ENCODE measurements at regions not wholly inside any gene's neighbourhood (a gene's known extent, or its start where the extent isn't known, plus 50 kb on each side); places are given as distances from the start of the nearest gene placed in this dataset.

DNA sequence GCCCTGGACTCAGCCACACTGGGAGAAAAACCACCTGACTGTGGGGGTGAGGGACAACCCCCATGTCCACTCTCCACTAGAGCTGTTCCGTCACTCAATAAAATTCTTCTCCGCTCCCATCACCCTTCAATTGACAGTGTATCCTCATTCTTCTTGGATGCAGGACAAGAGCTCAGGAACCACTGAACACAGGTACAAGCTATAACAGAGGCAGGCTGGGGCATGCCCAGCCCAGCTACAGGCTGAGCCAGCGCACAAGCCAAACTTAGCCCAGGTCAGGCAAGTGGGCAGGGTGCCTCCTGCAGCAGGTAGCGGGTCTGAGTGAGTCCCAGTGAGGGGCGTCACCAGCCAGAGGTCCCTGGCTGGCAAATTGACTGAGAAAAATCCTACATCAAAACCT is 183.4 kb downstream of the HINT1 start:
- TF ChIP-seq, protein P1, sequence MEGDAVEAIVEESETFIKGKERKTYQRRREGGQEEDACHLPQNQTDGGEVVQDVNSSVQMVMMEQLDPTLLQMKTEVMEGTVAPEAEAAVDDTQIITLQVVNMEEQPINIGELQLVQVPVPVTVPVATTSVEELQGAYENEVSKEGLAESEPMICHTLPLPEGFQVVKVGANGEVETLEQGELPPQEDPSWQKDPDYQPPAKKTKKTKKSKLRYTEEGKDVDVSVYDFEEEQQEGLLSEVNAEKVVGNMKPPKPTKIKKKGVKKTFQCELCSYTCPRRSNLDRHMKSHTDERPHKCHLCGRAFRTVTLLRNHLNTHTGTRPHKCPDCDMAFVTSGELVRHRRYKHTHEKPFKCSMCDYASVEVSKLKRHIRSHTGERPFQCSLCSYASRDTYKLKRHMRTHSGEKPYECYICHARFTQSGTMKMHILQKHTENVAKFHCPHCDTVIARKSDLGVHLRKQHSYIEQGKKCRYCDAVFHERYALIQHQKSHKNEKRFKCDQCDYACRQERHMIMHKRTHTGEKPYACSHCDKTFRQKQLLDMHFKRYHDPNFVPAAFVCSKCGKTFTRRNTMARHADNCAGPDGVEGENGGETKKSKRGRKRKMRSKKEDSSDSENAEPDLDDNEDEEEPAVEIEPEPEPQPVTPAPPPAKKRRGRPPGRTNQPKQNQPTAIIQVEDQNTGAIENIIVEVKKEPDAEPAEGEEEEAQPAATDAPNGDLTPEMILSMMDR (conservative IDR thresholded peaks at IDR 0.05; ENCODE audit: low read length): no peak
- no peak for TF ChIP-seq EZH2phosphoT487 (IDR thresholded peaks at IDR 0.05; ENCODE audit: borderline replicate concordance)
- no peak overlapping the region for H3K4me2 ChIP-seq (ENCODE audit: low read depth, low read length, poor library complexity, severe bottlenecking)

DNA sequence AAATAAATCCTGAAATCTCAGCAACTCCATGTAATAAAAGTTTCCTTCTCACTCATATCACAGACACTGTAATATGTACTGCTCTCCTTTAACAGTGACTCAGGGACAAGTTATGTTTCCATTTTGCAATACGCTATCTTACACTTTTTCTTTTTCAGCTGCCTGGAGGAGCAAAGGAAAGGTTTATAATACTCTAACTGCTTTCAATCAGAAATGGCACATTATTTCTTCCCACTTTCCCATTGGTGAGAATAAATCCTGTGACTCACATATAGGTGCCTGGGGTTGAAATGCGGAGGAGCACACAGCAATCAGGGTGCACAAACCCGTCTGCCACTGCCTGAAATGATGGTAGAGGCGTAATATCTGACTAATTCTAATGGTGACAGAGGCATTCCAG is 186.6 kb downstream of the HINT1 start:
- H3K4me1 ChIP-seq (ENCODE audit: insufficient read depth, low read length, poor library complexity, severe bottlenecking): no peaks in the 10 kb centered on the region
- no peak overlapping the region for H3K9ac ChIP-seq (ENCODE audit: low read depth, low read length, poor library complexity, severe bottlenecking)
- TF ChIP-seq EZH2phosphoT487 (IDR thresholded peaks at IDR 0.05; ENCODE audit: borderline replicate concordance): no peak
- TF ChIP-seq, protein P1 (conservative IDR thresholded peaks at IDR 0.05; ENCODE audit: low read length): no peak
- no peak overlapping the region for H3K4me2 ChIP-seq (ENCODE audit: low read depth, low read length, poor library complexity, severe bottlenecking)
- H3K9me2 ChIP-seq (replicated peaks; ENCODE audit: low read depth, low read length): no peaks in the 10 kb centered on the region
- no peaks in the 10 kb centered on the region for H3K36me3 ChIP-seq (ENCODE audit: insufficient read depth, low read length)
- H3K4me3 ChIP-seq (ENCODE audit: low read length, poor library complexity, severe bottlenecking): no peak overlapping the region
- H4K20me1 ChIP-seq (ENCODE audit: insufficient read depth, low read length, poor library complexity, severe bottlenecking): no peaks in the 10 kb centered on the region
- H2AFZ ChIP-seq (ENCODE audit: low read length): no peak overlapping the region
- no peaks in the 10 kb centered on the region for H3F3A ChIP-seq (ENCODE audit: low read depth)
- no peaks in the 10 kb centered on the region for H3K27me3 ChIP-seq (ENCODE audit: insufficient read depth, low read length, poor library complexity, severe bottlenecking)
- H3K9me3 ChIP-seq (ENCODE audit: insufficient read depth, low read depth, low read length): no peaks in the 10 kb centered on the region
- no peaks in the 10 kb centered on the region for H3K79me2 ChIP-seq (ENCODE audit: insufficient read depth, low read length)

More for the DNA sequence above, 183.4 kb downstream of the HINT1 start:
- Histone ChIP-seq H3K27me3 (ENCODE audit: insufficient read depth, low read length, poor library complexity, severe bottlenecking) (no peaks in the 10 kb centered on the region), H4K20me1 (ENCODE audit: insufficient read depth, low read length, poor library complexity, severe bottlenecking) (no peaks in the 10 kb centered on the region), H2AFZ (ENCODE audit: low read length) (no peak overlapping the region), H3K4me3 (ENCODE audit: low read length, poor library complexity, severe bottlenecking) (no peak overlapping the region), H3F3A (ENCODE audit: low read depth) (no peaks in the 10 kb centered on the region), H3K9ac (ENCODE audit: low read depth, low read length, poor library complexity, severe bottlenecking) (no peak overlapping the region), H3K9me2 (replicated peaks; ENCODE audit: low read depth, low read length) (no peaks in the 10 kb centered on the region), H3K79me2 (ENCODE audit: insufficient read depth, low read length) (no peaks in the 10 kb centered on the region), H3K9me3 (ENCODE audit: insufficient read depth, low read depth, low read length) (no peaks in the 10 kb centered on the region), H3K4me1 (ENCODE audit: insufficient read depth, low read length, poor library complexity, severe bottlenecking) (no peaks in the 10 kb centered on the region), H3K36me3 (ENCODE audit: insufficient read depth, low read length) (no peaks in the 10 kb centered on the region)

DNA sequence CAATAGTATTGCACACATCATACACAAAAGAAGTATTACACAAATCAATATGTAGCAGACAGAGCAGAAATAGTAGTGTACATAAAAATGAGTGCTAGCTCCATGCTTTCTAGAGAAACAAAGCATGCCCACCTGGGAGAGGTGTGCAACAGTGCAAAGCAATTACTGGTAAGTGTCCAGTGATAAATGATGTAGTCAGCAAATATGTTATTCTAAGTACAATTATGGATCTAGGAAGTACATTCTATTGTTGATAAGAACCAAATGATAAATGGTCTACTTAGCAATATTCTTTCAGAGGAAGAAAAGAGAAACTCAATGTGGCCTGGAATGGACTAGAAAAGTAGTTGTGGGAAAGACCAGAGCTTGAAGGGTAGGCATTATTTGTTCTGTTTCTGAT is 188.6 kb downstream of the HINT1 start:
- Histone ChIP-seq H3K36me3 (ENCODE audit: insufficient read depth, low read length) (no peaks in the 10 kb centered on the region), H3K9ac (ENCODE audit: low read depth, low read length, poor library complexity, severe bottlenecking) (no peak overlapping the region), H3K9me3 (ENCODE audit: insufficient read depth, low read depth, low read length) (no peaks in the 10 kb centered on the region), H3K79me2 (ENCODE audit: insufficient read depth, low read length) (no peaks in the 10 kb centered on the region), H3K4me3 (ENCODE audit: low read length, poor library complexity, severe bottlenecking) (no peak overlapping the region), H3K4me1 (ENCODE audit: insufficient read depth, low read length, poor library complexity, severe bottlenecking) (no peaks in the 10 kb centered on the region), H3K27me3 (ENCODE audit: insufficient read depth, low read length, poor library complexity, severe bottlenecking) (no peaks in the 10 kb centered on the region), H2AFZ (ENCODE audit: low read length) (no peak overlapping the region), H3K4me2 (ENCODE audit: low read depth, low read length, poor library complexity, severe bottlenecking) (no peak overlapping the region), H3F3A (ENCODE audit: low read depth) (no peaks in the 10 kb centered on the region), H4K20me1 (ENCODE audit: insufficient read depth, low read length, poor library complexity, severe bottlenecking) (no peaks in the 10 kb centered on the region), H3K9me2 (replicated peaks; ENCODE audit: low read depth, low read length) (no peaks in the 10 kb centered on the region)
- TF ChIP-seq, protein P1 (conservative IDR thresholded peaks at IDR 0.05; ENCODE audit: low read length): no peak
- no peak for TF ChIP-seq EZH2phosphoT487 (IDR thresholded peaks at IDR 0.05; ENCODE audit: borderline replicate concordance)
